Panc1 (cell line): ENCODE measurements at regions not wholly inside any gene's neighbourhood (a gene's known extent, or its start where the extent isn't known, plus 50 kb on each side); places are given as distances from the start of the nearest gene placed in this dataset.

Experiments
- ATAC-seq: fragments of 200-7000 bp; cut with Tn5 transposase; 2 replicates; pipeline ENCODE4 v1.9.1; 2020; ENCODE audit warnings: mild to moderate bottlenecking, moderate library complexity
- BruUV-seq: library from RNA; stranded (reverse); fragments of 400-500 nt; replicated peaks from 2 replicates; lab custom pipeline; 2021; lab: Mats Ljungman, UMichigan
- CTCF ChIA-PET: fragments of 300-600 bp; sonication (Branson Sonifier 250); formaldehyde crosslinking; loops from one replicate; lab custom pipeline; 2022; ENCODE audit warnings: antibody characterized with exemption; lab: Charles Lee
- POLR2A ChIA-PET: fragments of 300-600 bp; sonication (Branson Sonifier 250); formaldehyde crosslinking; loops from one replicate; lab custom pipeline; 2022; ENCODE audit warnings: antibody characterized with exemption; lab: Charles Lee
- DNase-seq: peaks from one replicate; pipeline ENCODE4 v3.0.0-alpha.2; 2010; ENCODE audit warnings: low read depth, low spot score
- H3K27ac ChIP-seq: 2 replicates; pipeline ENCODE4 v1.5.1; 2011; ENCODE audit warnings: mild to moderate bottlenecking, low read length, inconsistent platforms
- H3K27me3 ChIP-seq: fragments of 200-500 bp; sonication (Bioruptor generic); 2 replicates; pipeline ENCODE4 v1.6.0; 2014; ENCODE audit warnings: low read length, inconsistent platforms; ENCODE audit not compliant: control insufficient read depth, insufficient read depth
- H3K36me3 ChIP-seq: fragments of 200-500 bp; sonication (Bioruptor generic); 2 replicates; pipeline ENCODE4 v1.5.1; 2014; ENCODE audit warnings: inconsistent platforms, mild to moderate bottlenecking, low read length, moderate library complexity; ENCODE audit not compliant: control insufficient read depth, insufficient read depth
- H3K4me1 ChIP-seq: 2 replicates; pipeline ENCODE4 v1.5.1; 2011; ENCODE audit warnings: inconsistent platforms, mild to moderate bottlenecking, low read length, moderate library complexity; ENCODE audit not compliant: control insufficient read depth, insufficient read depth
- H3K4me3 ChIP-seq, 2 experiments: 2 replicates each; pipeline ENCODE4 v1.5.1; 2011 to 2012; ENCODE audit warnings: low read depth in 2 of 2, low read length in 2 of 2, mild to moderate bottlenecking in 2 of 2, inconsistent platforms in 1 of 2, moderate library complexity in 1 of 2
- H3K9me3 ChIP-seq: fragments of 200-500 bp; sonication (Bioruptor generic); 2 replicates; pipeline ENCODE4 v1.5.1; 2014; ENCODE audit warnings: low read depth, mild to moderate bottlenecking, inconsistent platforms, low read length, moderate library complexity; ENCODE audit not compliant: control insufficient read depth, insufficient read depth
- CTCF ChIP-seq: fragments of 450-650 bp; IDR thresholded peaks from 2 replicates; pipeline ENCODE4 v1.5.1; 2017; ENCODE audit warnings: mild to moderate bottlenecking
- POLR2AphosphoS5 ChIP-seq: IDR thresholded peaks from 2 replicates; pipeline ENCODE4 v1.6.1; 2012; ENCODE audit warnings: mild to moderate bottlenecking, low read depth, low read length, moderate library complexity
- SIN3A ChIP-seq: IDR thresholded peaks from 2 replicates; pipeline ENCODE4 v1.6.1; 2012; ENCODE audit warnings: low read depth, mild to moderate bottlenecking, low read length, moderate library complexity, borderline replicate concordance; ENCODE audit not compliant: insufficient read depth
- TCF7L2 ChIP-seq: IDR thresholded peaks from 2 replicates; pipeline ENCODE4 v1.6.1; 2011; ENCODE audit warnings: mild to moderate bottlenecking, low read depth, low read length, inconsistent platforms
- in situ Hi-C: cut with HindIII; loops from 2 replicates; pipeline ENCODE4 v1.10.0; 2016; ENCODE audit warnings: low sequenced_read_pairs, low pct_unique_long_range_greater_than_20kb
- intact Hi-C: fragments of 100-400 bp; cut with micrococcal nuclease; formaldehyde crosslinking; loops from one replicate; pipeline ENCODE4 v1.10.0; 2022; ENCODE audit not compliant: unreplicated experiment
- TF ChIP-seq, protein P1 (sequence below), 2 experiments: IDR thresholded peaks; 2 replicates each; pipeline ENCODE4 v1.6.1; 2011 to 2012; ENCODE audit warnings: low read depth in 2 of 2, control low read depth in 1 of 2, low read length in 1 of 2, mild to moderate bottlenecking in 1 of 2, moderate library complexity in 1 of 2; ENCODE audit not compliant: insufficient read depth in 1 of 2

DNA sequence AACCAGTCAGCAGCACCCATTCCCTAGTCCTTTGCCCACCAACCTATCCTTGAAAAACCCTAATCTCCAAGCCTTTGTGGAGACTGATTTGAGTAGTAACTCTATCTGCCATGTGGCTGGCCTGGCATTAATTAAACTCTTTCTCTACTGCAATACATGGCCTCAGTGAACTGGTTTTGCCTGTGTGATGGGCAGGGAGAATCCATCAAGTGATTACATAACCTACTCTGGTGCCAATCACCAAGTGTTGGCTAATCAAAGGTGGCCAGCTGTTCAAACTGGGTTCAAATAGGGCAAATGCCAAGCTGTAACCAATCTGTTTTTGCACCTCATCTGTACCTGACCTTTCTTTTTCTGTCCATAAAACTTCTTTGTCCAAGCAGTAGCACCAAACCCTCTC lies 139.8 kb upstream of the XPO1 start:
- DNase-seq = no peak
- H3K27me3 ChIP-seq = no peaks in the 10 kb centered on the region
- no peak for ATAC-seq
- CTCF ChIA-PET = no interaction called here
- peaks cover 15% of the 10 kb centered on the region; the same call in 1 of the 2 replicates for H3K9me3 ChIP-seq
- H3K27ac ChIP-seq = no peak overlapping the region
- POLR2A ChIA-PET = no interaction called here
- BruUV-seq = no TSS peak
- no peak overlapping the region for H3K4me3 ChIP-seq
- in situ Hi-C loops = no loop called here
- TF ChIP-seq SIN3A (no peak), TCF7L2 (no peak), CTCF (no peak), POLR2AphosphoS5 (no peak)
- TF ChIP-seq, protein P1, sequence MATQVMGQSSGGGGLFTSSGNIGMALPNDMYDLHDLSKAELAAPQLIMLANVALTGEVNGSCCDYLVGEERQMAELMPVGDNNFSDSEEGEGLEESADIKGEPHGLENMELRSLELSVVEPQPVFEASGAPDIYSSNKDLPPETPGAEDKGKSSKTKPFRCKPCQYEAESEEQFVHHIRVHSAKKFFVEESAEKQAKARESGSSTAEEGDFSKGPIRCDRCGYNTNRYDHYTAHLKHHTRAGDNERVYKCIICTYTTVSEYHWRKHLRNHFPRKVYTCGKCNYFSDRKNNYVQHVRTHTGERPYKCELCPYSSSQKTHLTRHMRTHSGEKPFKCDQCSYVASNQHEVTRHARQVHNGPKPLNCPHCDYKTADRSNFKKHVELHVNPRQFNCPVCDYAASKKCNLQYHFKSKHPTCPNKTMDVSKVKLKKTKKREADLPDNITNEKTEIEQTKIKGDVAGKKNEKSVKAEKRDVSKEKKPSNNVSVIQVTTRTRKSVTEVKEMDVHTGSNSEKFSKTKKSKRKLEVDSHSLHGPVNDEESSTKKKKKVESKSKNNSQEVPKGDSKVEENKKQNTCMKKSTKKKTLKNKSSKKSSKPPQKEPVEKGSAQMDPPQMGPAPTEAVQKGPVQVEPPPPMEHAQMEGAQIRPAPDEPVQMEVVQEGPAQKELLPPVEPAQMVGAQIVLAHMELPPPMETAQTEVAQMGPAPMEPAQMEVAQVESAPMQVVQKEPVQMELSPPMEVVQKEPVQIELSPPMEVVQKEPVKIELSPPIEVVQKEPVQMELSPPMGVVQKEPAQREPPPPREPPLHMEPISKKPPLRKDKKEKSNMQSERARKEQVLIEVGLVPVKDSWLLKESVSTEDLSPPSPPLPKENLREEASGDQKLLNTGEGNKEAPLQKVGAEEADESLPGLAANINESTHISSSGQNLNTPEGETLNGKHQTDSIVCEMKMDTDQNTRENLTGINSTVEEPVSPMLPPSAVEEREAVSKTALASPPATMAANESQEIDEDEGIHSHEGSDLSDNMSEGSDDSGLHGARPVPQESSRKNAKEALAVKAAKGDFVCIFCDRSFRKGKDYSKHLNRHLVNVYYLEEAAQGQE (IDR thresholded peaks at IDR 0.05; ENCODE audit: insufficient read depth in 1 of 2, low read depth in 2 of 2, low read length in 1 of 2) = no peak
- intact Hi-C loops = no loop called here
- no peaks in the 10 kb centered on the region for H3K4me1 ChIP-seq
- H3K36me3 ChIP-seq = no peaks in the 10 kb centered on the region

DNA sequence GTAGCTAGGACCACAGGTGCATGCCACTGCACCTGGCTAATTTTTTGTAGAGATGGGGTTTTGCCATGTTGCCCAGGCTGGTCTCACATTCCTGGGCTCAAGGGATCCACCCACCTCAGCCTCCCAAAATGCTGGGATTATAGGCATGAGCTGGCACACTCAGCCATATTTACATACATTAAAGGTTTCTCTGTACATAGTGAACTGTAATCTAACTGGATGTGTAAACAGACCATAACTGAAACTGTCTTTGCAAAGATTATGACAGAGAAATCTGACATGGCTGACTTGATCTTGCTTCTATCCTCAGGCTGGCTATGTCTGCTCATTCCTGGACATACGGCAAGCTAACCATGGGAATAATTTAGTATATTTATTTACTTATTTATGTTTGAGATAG lies 139.2 kb upstream of the XPO1 start:
- H3K4me3 ChIP-seq = no peak overlapping the region
- H3K27ac ChIP-seq = no peak overlapping the region
- H3K4me1 ChIP-seq = no peaks in the 10 kb centered on the region; the same call in 1 of the 2 replicates
- no peaks in the 10 kb centered on the region for H3K27me3 ChIP-seq
- intact Hi-C loops (no loop called here), in situ Hi-C loops (no loop called here)
- H3K9me3 ChIP-seq = peaks cover 15% of the 10 kb centered on the region; the same call in 1 of the 2 replicates
- CTCF ChIA-PET = no interaction called here
- no TSS peak for BruUV-seq
- DNase-seq = no peak
- H3K36me3 ChIP-seq = no peaks in the 10 kb centered on the region
- POLR2A ChIA-PET = no interaction called here
- TF ChIP-seq, protein P1 (IDR thresholded peaks at IDR 0.05; ENCODE audit: insufficient read depth in 1 of 2, low read depth in 2 of 2, low read length in 1 of 2) = no peak
- TF ChIP-seq TCF7L2 (no peak), POLR2AphosphoS5 (no peak), CTCF (no peak), SIN3A (no peak)
- ATAC-seq = no peak
